Prostate gland (tissue), 2 donors: ENCODE measurements at regions not wholly inside any gene's neighbourhood (a gene's known extent, or its start where the extent isn't known, plus 50 kb on each side); places are given as distances from the start of the nearest gene placed in this dataset.
A peak's percentile ranks its signal among the peaks of the same experiment; 100 is the strongest.

Experiments
- DNase-seq: peaks from one replicate; pipeline ENCODE4 v3.0.0-alpha.2; 2019; ENCODE audit warnings: low spot score
- H3K27ac ChIP-seq, 2 donors: fragments of 200-600 bp; sonication (generic); 2 replicates each; pipeline ENCODE4 v1.5.1; 2017 to 2019
- H3K27me3 ChIP-seq: fragments of 200-600 bp; sonication (generic); replicated peaks from 2 replicates; pipeline ENCODE4 v1.5.1; 2019; ENCODE audit not compliant: insufficient read depth
- H3K36me3 ChIP-seq, 2 donors: fragments of 200-600 bp; sonication (generic); 1 replicate in 1 of 2; 2 replicates in 1 of 2; pipeline versions ENCODE4 v1.5.1 to v1.8.1; 2017 to 2019
- H3K4me1 ChIP-seq: fragments of 200-600 bp; sonication (generic); replicated peaks from 2 replicates; pipeline ENCODE4 v1.5.1; 2019
- H3K4me3 ChIP-seq, 2 donors: fragments of 200-600 bp; sonication (generic); 2 replicates each; pipeline ENCODE4 v1.5.1; 2017 to 2019
- H3K9me3 ChIP-seq: fragments of 200-600 bp; sonication (generic); 2 replicates; pipeline ENCODE4 v1.5.1; 2017
- POLR2A ChIP-seq: fragments of 450-650 bp; IDR thresholded peaks from one replicate; pipeline ENCODE4 v1.6.1; 2016; ENCODE audit warnings: antibody characterized with exemption, mild to moderate bottlenecking
- POLR2AphosphoS5 ChIP-seq: sonication (generic); formaldehyde crosslinking; IDR thresholded peaks from one replicate; pipeline ENCODE4 v1.6.1; 2017; ENCODE audit warnings: antibody characterized with exemption
- WGBS: methylation state at CpG from one replicate; pipeline ENCODE4 v1.1.5; 2018; 5-methylcytosine and 5-hydroxymethylcytosine counted together
- intact Hi-C: fragments of 100-400 bp; cut with DNase I; formaldehyde crosslinking; loops from one replicate; pipeline ENCODE4 v1.14.2; 2022
- TF ChIP-seq, protein P1 (sequence below), 4 experiments: fragments of 200-600 bp in 2 of 4; fragments of 450-650 bp in 2 of 4; sonication (generic) in 2 of 4; IDR thresholded peaks; 1 replicate in 3 of 4; 2 replicates in 1 of 4; pipeline ENCODE4 v1.5.1; 2016 to 2019; ENCODE audit warnings: antibody characterized with exemption in 4 of 4, mild to moderate bottlenecking in 2 of 4, moderate library complexity in 2 of 4

- no peak overlapping the region for H3K4me3 ChIP-seq
- DNase-seq: no peak
- no peaks in the 10 kb centered on the region for H3K9me3 ChIP-seq
- H3K36me3 ChIP-seq: no peaks in the 10 kb centered on the region
- intact Hi-C loops: no loop called here
- TF ChIP-seq POLR2A: no peak
- TF ChIP-seq, protein P1, sequence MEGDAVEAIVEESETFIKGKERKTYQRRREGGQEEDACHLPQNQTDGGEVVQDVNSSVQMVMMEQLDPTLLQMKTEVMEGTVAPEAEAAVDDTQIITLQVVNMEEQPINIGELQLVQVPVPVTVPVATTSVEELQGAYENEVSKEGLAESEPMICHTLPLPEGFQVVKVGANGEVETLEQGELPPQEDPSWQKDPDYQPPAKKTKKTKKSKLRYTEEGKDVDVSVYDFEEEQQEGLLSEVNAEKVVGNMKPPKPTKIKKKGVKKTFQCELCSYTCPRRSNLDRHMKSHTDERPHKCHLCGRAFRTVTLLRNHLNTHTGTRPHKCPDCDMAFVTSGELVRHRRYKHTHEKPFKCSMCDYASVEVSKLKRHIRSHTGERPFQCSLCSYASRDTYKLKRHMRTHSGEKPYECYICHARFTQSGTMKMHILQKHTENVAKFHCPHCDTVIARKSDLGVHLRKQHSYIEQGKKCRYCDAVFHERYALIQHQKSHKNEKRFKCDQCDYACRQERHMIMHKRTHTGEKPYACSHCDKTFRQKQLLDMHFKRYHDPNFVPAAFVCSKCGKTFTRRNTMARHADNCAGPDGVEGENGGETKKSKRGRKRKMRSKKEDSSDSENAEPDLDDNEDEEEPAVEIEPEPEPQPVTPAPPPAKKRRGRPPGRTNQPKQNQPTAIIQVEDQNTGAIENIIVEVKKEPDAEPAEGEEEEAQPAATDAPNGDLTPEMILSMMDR (IDR thresholded peaks at IDR 0.05): no peak
- TF ChIP-seq POLR2AphosphoS5: peak; percentile 16
- H3K27ac ChIP-seq: no peak overlapping the region
- 80% methylated on average over 8 of the region's 8 CpGs for WGBS
- no peaks in the 10 kb centered on the region for H3K27me3 ChIP-seq
- no peaks in the 10 kb centered on the region for H3K4me1 ChIP-seq
Measured at GRCh38 chrX:1821846-1822245, 207.0 kb downstream of the ASMT start.

GRCh38 chrX:1824855-1825254, 210.0 kb downstream of the ASMT start:
- H3K4me3 ChIP-seq: no peak overlapping the region
- no peak for DNase-seq
- 77% methylated on average over 6 of the region's 6 CpGs for WGBS
- H3K36me3 ChIP-seq: no peaks in the 10 kb centered on the region
- H3K27ac ChIP-seq: no peak overlapping the region
- H3K9me3 ChIP-seq: no peaks in the 10 kb centered on the region
- no peaks in the 10 kb centered on the region for H3K27me3 ChIP-seq
- intact Hi-C loops: no loop called here
- TF ChIP-seq, protein P1 (IDR thresholded peaks at IDR 0.05): no peak
- no peak for TF ChIP-seq POLR2AphosphoS5
- no peak for TF ChIP-seq POLR2A
- H3K4me1 ChIP-seq: no peaks in the 10 kb centered on the region

- TF ChIP-seq, protein P1 (IDR thresholded peaks at IDR 0.05): no peak
- TF ChIP-seq POLR2AphosphoS5 (no peak), POLR2A (no peak)
- WGBS: 79% methylated on average over 15 of the region's 15 CpGs
Measured at GRCh38 chrX:1833656-1834360, 218.9 kb downstream of the ASMT start.

DNA sequence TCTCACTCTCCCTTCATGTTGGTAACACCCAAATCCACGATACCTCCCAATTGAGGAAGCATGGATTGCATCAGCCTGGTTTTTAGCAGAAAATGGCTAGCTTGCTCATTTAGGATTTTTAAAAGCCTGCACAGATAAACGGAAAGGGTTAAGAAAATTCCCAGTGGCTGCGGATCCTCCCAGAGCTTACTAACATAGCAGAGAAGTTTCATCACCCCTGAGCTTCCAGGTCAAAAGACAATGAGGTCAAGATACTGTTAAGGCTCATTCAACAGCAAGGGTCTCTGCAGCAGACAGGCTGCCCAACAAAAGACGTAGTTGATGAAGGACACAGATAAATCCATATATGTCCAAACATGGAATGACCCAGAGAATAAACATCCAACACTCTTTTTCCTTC, 220.2 kb downstream of the ASMT start:
- no peaks in the 10 kb centered on the region for H3K27me3 ChIP-seq
- no peaks in the 10 kb centered on the region for H3K36me3 ChIP-seq
- DNase-seq: no peak
- TF ChIP-seq POLR2AphosphoS5: no peak
- TF ChIP-seq, protein P1 (IDR thresholded peaks at IDR 0.05): no peak
- no peak for TF ChIP-seq POLR2A
- no peak overlapping the region for H3K4me3 ChIP-seq
- intact Hi-C loops: no loop called here
- no peak overlapping the region for H3K27ac ChIP-seq
- H3K4me1 ChIP-seq: no peaks in the 10 kb centered on the region
- 51% methylated on average over 4 of the region's 4 CpGs for WGBS
- H3K9me3 ChIP-seq: no peaks in the 10 kb centered on the region

More at GRCh38 chrX:1833656-1834360, 218.9 kb downstream of the ASMT start:
- no peak overlapping the region for H3K27ac ChIP-seq
- H3K9me3 ChIP-seq: no peaks in the 10 kb centered on the region
- no peak overlapping the region for H3K4me3 ChIP-seq
- H3K4me1 ChIP-seq: no peaks in the 10 kb centered on the region
- no peaks in the 10 kb centered on the region for H3K27me3 ChIP-seq
- no peaks in the 10 kb centered on the region for H3K36me3 ChIP-seq
- DNase-seq: no peak
- intact Hi-C loops: no loop called here

DNA sequence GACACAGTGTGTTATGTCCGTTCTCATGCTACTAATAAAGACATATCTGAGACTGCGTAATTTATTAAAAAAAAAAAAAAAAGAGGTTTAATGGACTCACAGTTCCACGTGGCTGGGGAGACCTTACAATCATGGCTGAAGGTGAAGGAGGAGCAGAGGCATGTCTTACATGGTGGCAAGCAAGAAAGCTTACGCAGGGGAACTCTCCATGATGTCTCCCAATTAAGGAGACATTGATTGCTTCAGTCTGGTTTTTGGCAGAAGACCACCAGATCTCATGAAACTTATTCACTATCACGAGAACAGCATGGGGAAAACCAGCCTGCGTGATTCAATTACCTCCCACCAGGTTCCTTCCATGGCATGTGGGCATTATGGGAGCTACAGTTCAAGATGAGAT, 221.8 kb downstream of the ASMT start:
- Histone ChIP-seq H3K27ac (no peak overlapping the region), H3K4me1 (no peaks in the 10 kb centered on the region), H3K9me3 (no peaks in the 10 kb centered on the region), H3K27me3 (no peaks in the 10 kb centered on the region), H3K36me3 (no peaks in the 10 kb centered on the region), H3K4me3 (no peak overlapping the region)
- intact Hi-C loops: no loop called here
- TF ChIP-seq POLR2AphosphoS5: no peak
- no peak for TF ChIP-seq POLR2A
- TF ChIP-seq, protein P1 (IDR thresholded peaks at IDR 0.05): no peak
- no peak for DNase-seq
- WGBS: 92% methylated on average over 6 of the region's 6 CpGs
